T-cell (primary cell): ENCODE measurements at regions not wholly inside any gene's neighbourhood (a gene's known extent, or its start where the extent isn't known, plus 50 kb on each side); places are given as distances from the start of the nearest gene placed in this dataset.

Source experiments
- ATAC-seq, 4 experiments: fragments of 200-7000 bp in 3 of 4; fragments of 150-1000 bp in 1 of 4; cut with Tn5 transposase; replicated peaks in 1 of 4; 1 replicate in 3 of 4; 2 replicates in 1 of 4; pipeline ENCODE4 v1.10.0; 2021; ENCODE audit warnings: moderate library complexity in 3 of 4, mild to moderate bottlenecking in 2 of 4, moderate number of reproducible peaks in 1 of 4
- CTCF ChIA-PET, 2 donors: fragments of 300-600 bp; sonication (Branson Sonifier 250); formaldehyde crosslinking; loops; one replicate each; lab custom pipeline; 2022; ENCODE audit warnings: antibody characterized with exemption in 2 of 2; lab: Charles Lee
- POLR2A ChIA-PET, 2 donors: fragments of 300-600 bp; sonication (Branson Sonifier 250); formaldehyde crosslinking; loops; one replicate each; lab custom pipeline; 2022; ENCODE audit warnings: antibody characterized with exemption in 2 of 2; lab: Charles Lee
- DNase-seq, 35 experiments: peaks; one replicate each; pipeline versions ENCODE4 v3.0.0 to v3.0.0-alpha.2; 2013 to 2023
- H3K27ac ChIP-seq: one replicate; pipeline ENCODE4 v1.5.1; 2013; ENCODE audit warnings: low read length
- H3K27me3 ChIP-seq, 2 experiments: replicated peaks in 1 of 2; 1 replicate in 1 of 2; 2 replicates in 1 of 2; pipeline versions ENCODE4 v1.6.1 to v1.7.0; 2013; ENCODE audit warnings: low read length in 1 of 2, mixed read lengths in 1 of 2; ENCODE audit not compliant: control insufficient read depth in 2 of 2, insufficient read depth in 2 of 2; ENCODE audit errors: extremely low read depth in 1 of 2
- H3K36me3 ChIP-seq, 2 donors: 1 replicate in 1 of 2; 2 replicates in 1 of 2; pipeline versions ENCODE4 v1.6.1 to v1.7.0; 2013; ENCODE audit warnings: low read length in 1 of 2; ENCODE audit not compliant: control insufficient read depth in 2 of 2, insufficient read depth in 1 of 2; ENCODE audit errors: extremely low read depth in 1 of 2
- H3K4me1 ChIP-seq, 2 experiments: 1 replicate in 1 of 2; 2 replicates in 1 of 2; pipeline versions ENCODE4 v1.6.1 to v1.7.0; 2013; ENCODE audit warnings: low read length in 2 of 2, mixed read lengths in 1 of 2; ENCODE audit not compliant: insufficient read depth in 2 of 2, control insufficient read depth in 1 of 2; ENCODE audit errors: extremely low read depth in 1 of 2
- H3K4me3 ChIP-seq, 2 donors: 1 replicate in 1 of 2; 2 replicates in 1 of 2; pipeline versions ENCODE4 v1.5.1 to v1.7.0; 2013; ENCODE audit warnings: mild to moderate bottlenecking in 2 of 2, low read length in 1 of 2, moderate library complexity in 1 of 2; ENCODE audit not compliant: control insufficient read depth in 1 of 2; ENCODE audit errors: extremely low read depth in 1 of 2
- H3K9me3 ChIP-seq: 2 replicates; pipeline ENCODE4 v1.7.0; 2013
- H3K27ac Mint-ChIP-seq, 2 donors: one replicate each; pipeline ENCODE4 v1.8.0; 2020 to 2021; ENCODE audit warnings: mild to moderate bottlenecking in 2 of 2, mixed read lengths in 2 of 2
- H3K27me3 Mint-ChIP-seq, 2 donors: one replicate each; pipeline ENCODE4 v1.8.0; 2021 to 2022; ENCODE audit warnings: mixed read lengths in 2 of 2
- H3K36me3 Mint-ChIP-seq: one replicate; pipeline ENCODE4 v1.8.0; 2021; ENCODE audit warnings: mixed read lengths
- H3K4me1 Mint-ChIP-seq, 3 donors: one replicate each; pipeline ENCODE4 v1.8.0; 2020 to 2022; ENCODE audit warnings: mixed read lengths in 3 of 3, mild to moderate bottlenecking in 1 of 3
- H3K4me3 Mint-ChIP-seq, 3 donors: one replicate each; pipeline ENCODE4 v1.8.0; 2020 to 2022; ENCODE audit warnings: mild to moderate bottlenecking in 3 of 3, mixed read lengths in 3 of 3, moderate library complexity in 3 of 3
- H3K9me3 Mint-ChIP-seq, 3 donors: one replicate each; pipeline ENCODE4 v1.8.0; 2020 to 2022; ENCODE audit warnings: mixed read lengths in 3 of 3
- WGBS: methylation state at CpG from one replicate; pipeline ENCODE4 v1.1.5; 2013; ENCODE audit warnings: missing lambda C conversion rate; ENCODE audit not compliant: insufficient coverage; 5-methylcytosine and 5-hydroxymethylcytosine counted together

DNA sequence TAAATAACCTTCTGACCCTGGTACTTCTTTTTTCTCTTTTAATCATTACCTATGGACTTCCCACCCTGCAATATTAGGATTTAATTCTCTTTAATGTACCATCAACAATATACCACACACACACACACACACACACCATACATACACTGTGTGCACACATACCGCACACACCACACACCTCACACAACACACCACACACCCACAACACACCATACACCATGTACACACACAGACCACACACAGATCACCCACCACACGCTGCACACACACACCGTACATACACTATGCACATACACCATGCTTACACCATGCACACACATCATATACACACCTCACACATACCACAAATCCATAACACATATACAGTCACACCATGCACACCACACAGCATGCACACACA is 57.4 kb upstream of the MAP3K4 start:
- POLR2A ChIA-PET = no interaction called here
- Histone ChIP-seq H3K4me3 (no peak overlapping the region), H3K27me3 (peaks cover 12 to 19% of the 10 kb centered on the region in 2 experiments), H3K4me1 (peaks cover 0 to 9% of the 10 kb centered on the region in 2 experiments), H3K36me3 (no peaks in the 10 kb centered on the region), H3K27ac (no peak overlapping the region), H3K9me3 (no peaks in the 10 kb centered on the region)
- DNase-seq (no peak), ATAC-seq (peak in 1 of 4 experiments; percentile 13)
- Mint-ChIP-seq H3K4me3 (no peak overlapping the region), H3K27ac (no peak overlapping the region), H3K4me1 (peaks cover 0 to 11% (median 6%) of the 10 kb centered on the region in 3 donors), H3K9me3 (no peaks in the 10 kb centered on the region), H3K27me3 (peaks cover 27 to 28% of the 10 kb centered on the region in 2 donors), H3K36me3 (no peaks in the 10 kb centered on the region)
- CTCF ChIA-PET = interaction anchor here (0.5 to 8.8 kb wide), 4 partner anchors 75 to 442 kb away, joined by 3 to 138 read pairs (median 6); no protein-coding TSS in a partner anchor
- WGBS = 86% methylated on average over 3 of the region's 3 CpGs

DNA sequence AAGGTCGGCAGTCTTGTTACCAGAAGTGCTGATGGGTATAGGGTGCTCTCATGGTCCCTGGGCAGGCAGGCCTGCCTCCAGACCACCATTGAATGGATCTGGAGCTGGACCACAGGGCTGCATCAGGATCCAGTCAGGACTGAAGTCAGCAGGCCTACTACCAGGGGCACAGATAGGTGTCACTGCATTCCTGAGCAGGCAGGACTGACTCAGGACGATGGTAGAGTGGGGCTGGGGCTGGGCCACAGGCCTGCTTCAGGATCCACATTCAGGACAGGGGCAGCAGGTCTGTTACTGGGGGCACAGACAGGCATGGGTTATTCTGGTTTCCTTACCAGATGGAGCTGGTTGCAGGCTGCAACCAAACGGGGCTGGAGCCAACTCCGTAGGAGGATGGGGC is 51.4 kb upstream of the MAP3K4 start:
- ChIA-PET CTCF (interaction anchor here in 1 of 2 donors (0.8 kb wide), 1 partner anchor 11 kb away, joined by 5 read pairs; no protein-coding TSS in a partner anchor), POLR2A (interaction anchor here (0.6 kb wide), 3 partner anchors 17 to 136 kb away, joined by 3 to 5 read pairs (median 3); no protein-coding TSS in a partner anchor)
- 58% methylated on average over 1 of the region's 4 CpGs for WGBS
- peaks cover under 1 to 14% of the 10 kb centered on the region in 2 experiments for H3K27me3 ChIP-seq
- peaks cover 26 to 27% of the 10 kb centered on the region in 2 donors for H3K27me3 Mint-ChIP-seq
- DNase-seq = no peak
- no peak overlapping the region for H3K27ac Mint-ChIP-seq
- H3K36me3 Mint-ChIP-seq = no peaks in the 10 kb centered on the region
- no peaks in the 10 kb centered on the region for H3K4me1 Mint-ChIP-seq
- H3K27ac ChIP-seq = no peak overlapping the region
- H3K4me1 ChIP-seq = no peaks in the 10 kb centered on the region
- no peaks in the 10 kb centered on the region for H3K36me3 ChIP-seq
- H3K4me3 ChIP-seq = no peak overlapping the region
- no peaks in the 10 kb centered on the region for H3K9me3 Mint-ChIP-seq
- no peak for ATAC-seq
- no peaks in the 10 kb centered on the region for H3K9me3 ChIP-seq
- no peak overlapping the region for H3K4me3 Mint-ChIP-seq
